ENCODE measurements at regions not wholly inside any gene's neighbourhood (a gene's known extent, or its start where the extent isn't known, plus 50 kb on each side); places are given as distances from the start of the nearest gene placed in this dataset.

DNA sequence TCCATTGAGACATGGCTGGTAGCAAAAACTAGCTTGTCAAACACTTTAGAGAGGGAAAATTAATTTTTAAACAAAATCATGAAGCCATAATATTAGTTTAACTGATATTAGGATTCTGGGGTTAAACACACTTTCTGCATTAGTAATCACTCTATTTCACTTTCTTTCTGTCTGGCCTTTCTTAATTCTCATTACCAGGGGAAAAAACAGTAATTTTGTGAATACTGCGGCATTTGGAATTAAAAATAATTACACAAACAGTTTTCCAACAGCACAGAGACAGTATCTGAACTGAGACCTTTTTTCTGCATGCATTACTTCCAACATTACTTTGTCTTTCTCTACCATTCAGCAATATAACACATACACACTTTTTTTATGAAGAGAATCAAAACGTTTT lies 190.6 kb downstream of the MRPL39 start:
- H2AFZ ChIP-seq (ENCODE audit: low read length): no peak overlapping the region
- H3K4me2 ChIP-seq (ENCODE audit: insufficient read depth, low read length): no peak overlapping the region
- no peaks in the 10 kb centered on the region for H3K4me1 ChIP-seq (ENCODE audit: insufficient read depth, low read length)
- H3K36me3 ChIP-seq (ENCODE audit: insufficient read depth, low read length): no peaks in the 10 kb centered on the region
- no peaks in the 10 kb centered on the region for H3K9me3 ChIP-seq (ENCODE audit: low read depth, low read length)
- no peak for DNase-seq (ENCODE audit: insufficient read length, low spot score, missing footprints)
- TF ChIP-seq, protein P1, sequence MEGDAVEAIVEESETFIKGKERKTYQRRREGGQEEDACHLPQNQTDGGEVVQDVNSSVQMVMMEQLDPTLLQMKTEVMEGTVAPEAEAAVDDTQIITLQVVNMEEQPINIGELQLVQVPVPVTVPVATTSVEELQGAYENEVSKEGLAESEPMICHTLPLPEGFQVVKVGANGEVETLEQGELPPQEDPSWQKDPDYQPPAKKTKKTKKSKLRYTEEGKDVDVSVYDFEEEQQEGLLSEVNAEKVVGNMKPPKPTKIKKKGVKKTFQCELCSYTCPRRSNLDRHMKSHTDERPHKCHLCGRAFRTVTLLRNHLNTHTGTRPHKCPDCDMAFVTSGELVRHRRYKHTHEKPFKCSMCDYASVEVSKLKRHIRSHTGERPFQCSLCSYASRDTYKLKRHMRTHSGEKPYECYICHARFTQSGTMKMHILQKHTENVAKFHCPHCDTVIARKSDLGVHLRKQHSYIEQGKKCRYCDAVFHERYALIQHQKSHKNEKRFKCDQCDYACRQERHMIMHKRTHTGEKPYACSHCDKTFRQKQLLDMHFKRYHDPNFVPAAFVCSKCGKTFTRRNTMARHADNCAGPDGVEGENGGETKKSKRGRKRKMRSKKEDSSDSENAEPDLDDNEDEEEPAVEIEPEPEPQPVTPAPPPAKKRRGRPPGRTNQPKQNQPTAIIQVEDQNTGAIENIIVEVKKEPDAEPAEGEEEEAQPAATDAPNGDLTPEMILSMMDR (IDR thresholded peaks at IDR 0.05; ENCODE audit: extremely low read depth, low read depth, low read length): no peak
- no peaks in the 10 kb centered on the region for H4K20me1 ChIP-seq (ENCODE audit: insufficient read depth, low read length)
- no peak overlapping the region for H3K27ac ChIP-seq (ENCODE audit: low read depth, low read length)
- peaks cover 5% of the 10 kb centered on the region for H3K27me3 ChIP-seq (ENCODE audit: insufficient read depth, low read length)
- H3K79me2 ChIP-seq (ENCODE audit: insufficient read depth, low read length): no peaks in the 10 kb centered on the region
- H3K4me3 ChIP-seq (ENCODE audit: insufficient read depth, low read length): no peak overlapping the region

DNA sequence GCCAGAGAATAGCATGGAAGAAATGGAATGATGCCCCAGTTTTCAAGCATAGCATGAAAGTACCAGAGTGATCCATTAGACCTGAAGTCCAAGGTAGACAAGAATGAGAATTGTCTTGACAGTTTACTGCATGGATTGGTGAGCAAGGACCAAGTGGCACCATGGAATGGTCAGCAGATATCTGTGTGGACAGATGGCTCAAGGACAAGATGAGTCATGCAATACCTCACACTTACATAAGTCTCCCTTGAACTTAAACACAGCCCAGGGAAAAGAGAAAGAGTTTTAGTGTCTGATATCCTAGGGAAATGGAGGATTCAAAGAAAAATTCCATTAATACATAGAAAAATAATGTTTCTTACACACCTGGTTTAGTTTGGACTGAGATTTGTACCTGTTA lies 195.2 kb downstream of the MRPL39 start:
- no peaks in the 10 kb centered on the region for H3K9me3 ChIP-seq (ENCODE audit: low read depth, low read length)
- H3K27ac ChIP-seq (ENCODE audit: low read depth, low read length): no peak overlapping the region
- H2AFZ ChIP-seq (ENCODE audit: low read length): no peak overlapping the region
- no peaks in the 10 kb centered on the region for H3K4me1 ChIP-seq (ENCODE audit: insufficient read depth, low read length)
- DNase-seq (ENCODE audit: insufficient read length, low spot score, missing footprints): no peak
- no peak overlapping the region for H3K4me3 ChIP-seq (ENCODE audit: insufficient read depth, low read length)
- H3K36me3 ChIP-seq (ENCODE audit: insufficient read depth, low read length): no peaks in the 10 kb centered on the region
- no peak overlapping the region for H3K4me2 ChIP-seq (ENCODE audit: insufficient read depth, low read length)
- H3K27me3 ChIP-seq (ENCODE audit: insufficient read depth, low read length): peaks cover 5% of the 10 kb centered on the region
- no peaks in the 10 kb centered on the region for H4K20me1 ChIP-seq (ENCODE audit: insufficient read depth, low read length)
- H3K79me2 ChIP-seq (ENCODE audit: insufficient read depth, low read length): no peaks in the 10 kb centered on the region
- TF ChIP-seq, protein P1 (IDR thresholded peaks at IDR 0.05; ENCODE audit: extremely low read depth, low read depth, low read length): no peak

DNA sequence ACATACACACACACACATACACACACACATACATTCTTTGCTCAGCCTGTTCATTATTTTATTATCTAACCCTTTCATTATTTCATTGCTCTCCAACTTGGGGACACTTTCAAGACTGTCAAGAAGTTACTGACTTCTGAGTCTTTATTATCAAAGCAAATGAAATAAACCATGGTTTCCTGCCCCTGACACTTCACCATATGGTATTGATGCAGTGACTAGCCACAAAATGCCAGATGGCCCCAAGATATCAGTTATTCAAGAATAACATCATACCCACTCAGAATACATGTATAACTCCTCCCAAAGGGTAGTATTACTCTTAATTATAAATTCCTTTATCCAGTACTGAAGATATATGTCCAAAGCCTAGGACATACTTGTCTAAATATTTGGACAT lies 197.3 kb downstream of the MRPL39 start:
- H3K36me3 ChIP-seq (ENCODE audit: insufficient read depth, low read length): no peaks in the 10 kb centered on the region
- no peaks in the 10 kb centered on the region for H3K9me3 ChIP-seq (ENCODE audit: low read depth, low read length)
- peaks cover 3% of the 10 kb centered on the region for H3K27me3 ChIP-seq (ENCODE audit: insufficient read depth, low read length)
- H3K79me2 ChIP-seq (ENCODE audit: insufficient read depth, low read length): no peaks in the 10 kb centered on the region
- H3K4me1 ChIP-seq (ENCODE audit: insufficient read depth, low read length): no peaks in the 10 kb centered on the region
- DNase-seq (ENCODE audit: insufficient read length, low spot score, missing footprints): no peak
- TF ChIP-seq, protein P1 (IDR thresholded peaks at IDR 0.05; ENCODE audit: extremely low read depth, low read depth, low read length): no peak
- no peak overlapping the region for H3K4me3 ChIP-seq (ENCODE audit: insufficient read depth, low read length)
- no peaks in the 10 kb centered on the region for H4K20me1 ChIP-seq (ENCODE audit: insufficient read depth, low read length)
- no peak overlapping the region for H3K4me2 ChIP-seq (ENCODE audit: insufficient read depth, low read length)
- no peak overlapping the region for H3K27ac ChIP-seq (ENCODE audit: low read depth, low read length)
- H2AFZ ChIP-seq (ENCODE audit: low read length): no peak overlapping the region

DNA sequence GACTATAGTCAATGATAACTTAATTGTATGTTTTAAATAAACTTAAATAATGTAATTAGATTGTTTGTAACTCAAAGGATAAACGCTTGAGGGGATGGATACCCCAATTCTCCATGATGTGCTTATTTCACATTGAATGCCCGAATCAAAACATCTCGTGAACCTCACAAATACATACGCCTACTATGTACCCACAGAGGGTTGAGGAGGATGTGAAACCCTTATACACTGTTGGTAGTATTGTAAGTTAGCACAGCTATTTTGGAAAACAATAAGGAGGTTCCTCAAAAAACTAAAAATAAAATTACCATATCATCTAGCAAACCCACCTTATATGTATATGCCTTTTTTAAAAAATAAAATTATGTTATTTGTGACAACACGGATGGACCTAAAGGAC lies 198.6 kb downstream of the MRPL39 start:
- H2AFZ ChIP-seq (ENCODE audit: low read length): no peak overlapping the region
- H3K79me2 ChIP-seq (ENCODE audit: insufficient read depth, low read length): no peaks in the 10 kb centered on the region
- TF ChIP-seq, protein P1 (IDR thresholded peaks at IDR 0.05; ENCODE audit: extremely low read depth, low read depth, low read length): no peak
- no peak for DNase-seq (ENCODE audit: insufficient read length, low spot score, missing footprints)
- no peaks in the 10 kb centered on the region for H4K20me1 ChIP-seq (ENCODE audit: insufficient read depth, low read length)
- H3K36me3 ChIP-seq (ENCODE audit: insufficient read depth, low read length): no peaks in the 10 kb centered on the region
- no peak overlapping the region for H3K4me2 ChIP-seq (ENCODE audit: insufficient read depth, low read length)
- H3K27me3 ChIP-seq (ENCODE audit: insufficient read depth, low read length): no peaks in the 10 kb centered on the region
- H3K4me3 ChIP-seq (ENCODE audit: insufficient read depth, low read length): no peak overlapping the region
- H3K27ac ChIP-seq (ENCODE audit: low read depth, low read length): no peak overlapping the region
- no peaks in the 10 kb centered on the region for H3K9me3 ChIP-seq (ENCODE audit: low read depth, low read length)
- no peaks in the 10 kb centered on the region for H3K4me1 ChIP-seq (ENCODE audit: insufficient read depth, low read length)
